OCI-LY1 (cell line): ENCODE measurements at regions not wholly inside any gene's neighbourhood (a gene's known extent, or its start where the extent isn't known, plus 50 kb on each side); places are given as distances from the start of the nearest gene placed in this dataset.

Experiments
- H2AFZ ChIP-seq: fragments of 200-600 bp; sonication (generic), shearing (Covaris generic); 2 replicates; pipeline ENCODE4 v1.6.0; 2014; ENCODE audit warnings: antibody characterized with exemption, mild to moderate bottlenecking, low read length
- H3F3A ChIP-seq: fragments of 200-600 bp; sonication (generic), shearing (Covaris generic); 2 replicates; pipeline ENCODE4 v1.6.0; 2014; ENCODE audit warnings: mild to moderate bottlenecking, antibody characterized with exemption, low read length, moderate library complexity; ENCODE audit not compliant: insufficient read depth
- H3K27ac ChIP-seq: fragments of 200-600 bp; sonication (generic); 2 replicates; pipeline ENCODE4 v1.5.1; 2014; ENCODE audit warnings: low read length, mixed run types, mild to moderate bottlenecking, low read depth; ENCODE audit not compliant: poor library complexity, severe bottlenecking
- H3K27me3 ChIP-seq: fragments of 200-600 bp; sonication (generic); 2 replicates; pipeline ENCODE4 v1.6.0; 2014; ENCODE audit warnings: antibody characterized with exemption, mild to moderate bottlenecking, low read length, moderate library complexity; ENCODE audit not compliant: insufficient read depth
- H3K36me3 ChIP-seq: fragments of 200-600 bp; sonication (generic); 2 replicates; pipeline ENCODE4 v1.6.1; 2014; ENCODE audit warnings: mild to moderate bottlenecking, antibody characterized with exemption, low read length, moderate library complexity, mixed read lengths; ENCODE audit not compliant: insufficient read depth
- H3K4me1 ChIP-seq: fragments of 200-600 bp; sonication (generic); 2 replicates; pipeline ENCODE4 v1.5.1; 2014; ENCODE audit warnings: mild to moderate bottlenecking, low read length, moderate library complexity; ENCODE audit not compliant: insufficient read depth, severe bottlenecking
- H3K4me2 ChIP-seq: fragments of 200-600 bp; sonication (generic), shearing (Covaris generic); 2 replicates; pipeline ENCODE4 v1.6.1; 2014; ENCODE audit warnings: low read length
- H3K4me3 ChIP-seq: fragments of 200-600 bp; sonication (generic); 2 replicates; pipeline ENCODE4 v1.5.1; 2014; ENCODE audit warnings: low read length, low read depth, mild to moderate bottlenecking, mixed read lengths; ENCODE audit not compliant: poor library complexity, severe bottlenecking
- H3K79me2 ChIP-seq: fragments of 200-600 bp; shearing (Covaris generic); 2 replicates; pipeline ENCODE4 v1.6.1; 2016; ENCODE audit warnings: mixed run types, low read length, mixed read lengths; ENCODE audit not compliant: insufficient read depth
- H3K9ac ChIP-seq: fragments of 200-600 bp; sonication (generic), shearing (Covaris generic); 2 replicates; pipeline ENCODE4 v1.6.1; 2014; ENCODE audit warnings: mild to moderate bottlenecking, low read length, mixed read lengths
- H3K9me2 ChIP-seq: fragments of 200-600 bp; sonication (generic), shearing (Covaris generic); 2 replicates; pipeline ENCODE4 v1.6.1; 2014; ENCODE audit warnings: low read depth, mild to moderate bottlenecking, low read length, mixed read lengths
- H3K9me3 ChIP-seq: fragments of 200-600 bp; shearing (Covaris generic); 2 replicates; pipeline ENCODE4 v1.6.1; 2014; ENCODE audit warnings: low read length, mixed read lengths
- H4K20me1 ChIP-seq: fragments of 200-600 bp; sonication (generic), shearing (Covaris generic); 2 replicates; pipeline ENCODE4 v1.6.0; 2016; ENCODE audit warnings: mild to moderate bottlenecking, low read length; ENCODE audit not compliant: insufficient read depth
- CTCF ChIP-seq: fragments of 200-600 bp; sonication (generic), shearing (Covaris generic); IDR thresholded peaks from 2 replicates; pipeline ENCODE4 v1.5.1; 2017; ENCODE audit warnings: mild to moderate bottlenecking, antibody characterized with exemption, low read length, moderate library complexity, mixed read lengths
- EZH2 ChIP-seq: fragments of 200-600 bp; sonication (generic), shearing (Covaris generic); IDR thresholded peaks from 2 replicates; pipeline ENCODE4 v1.8.0; 2017; ENCODE audit warnings: borderline replicate concordance, mixed run types, mild to moderate bottlenecking, antibody characterized with exemption, low read length, moderate library complexity, mixed read lengths

GRCh38 chr18:73805991-73806390 lies 341.6 kb downstream of the FBXO15 start:
- Histone ChIP-seq H3F3A (no peaks in the 10 kb centered on the region), H3K4me2 (no peak overlapping the region), H3K9ac (no peak overlapping the region), H3K9me2 (no peaks in the 10 kb centered on the region), H3K27me3 (0 out of 2 replicates have a peak, but pooled peaks cover 4% of the 10 kb centered on the region), H3K9me3 (no peaks in the 10 kb centered on the region), H4K20me1 (no peaks in the 10 kb centered on the region), H2AFZ (no peak overlapping the region), H3K79me2 (no peaks in the 10 kb centered on the region), H3K4me3 (no peak overlapping the region), H3K27ac (no peak overlapping the region), H3K4me1 (no peaks in the 10 kb centered on the region), H3K36me3 (no peaks in the 10 kb centered on the region)
- TF ChIP-seq EZH2 (no peak), CTCF (no peak)

GRCh38 chr18:73797419-73797818 lies 350.2 kb downstream of the FBXO15 start:
- Histone ChIP-seq H3K9me2 (no peaks in the 10 kb centered on the region), H3K36me3 (no peaks in the 10 kb centered on the region), H2AFZ (no peak overlapping the region), H4K20me1 (no peaks in the 10 kb centered on the region), H3K9me3 (no peaks in the 10 kb centered on the region), H3K4me3 (no peak overlapping the region), H3K9ac (no peak overlapping the region), H3K4me2 (no peak overlapping the region), H3K27me3 (no peaks in the 10 kb centered on the region), H3K79me2 (no peaks in the 10 kb centered on the region), H3K27ac (no peak overlapping the region), H3F3A (no peaks in the 10 kb centered on the region), H3K4me1 (no peaks in the 10 kb centered on the region)
- TF ChIP-seq EZH2 = no peak
- no peak for TF ChIP-seq CTCF

- H3K4me1 ChIP-seq = no peaks in the 10 kb centered on the region
- no peaks in the 10 kb centered on the region for H3K79me2 ChIP-seq
- no peak overlapping the region for H3K4me2 ChIP-seq
- no peaks in the 10 kb centered on the region for H3K9me2 ChIP-seq
- no peak overlapping the region for H3K9ac ChIP-seq
- TF ChIP-seq CTCF (no peak), EZH2 (no peak)
- no peak overlapping the region for H3K4me3 ChIP-seq
- no peaks in the 10 kb centered on the region for H3K36me3 ChIP-seq
- H2AFZ ChIP-seq = no peak overlapping the region
- H3K27me3 ChIP-seq = no peaks in the 10 kb centered on the region
- H4K20me1 ChIP-seq = no peaks in the 10 kb centered on the region
- H3K9me3 ChIP-seq = no peaks in the 10 kb centered on the region
- H3K27ac ChIP-seq = no peak overlapping the region
- no peaks in the 10 kb centered on the region for H3F3A ChIP-seq
These were observed 354.2 kb downstream of the FBXO15 start for GRCh38 chr18:73793386-73793785.
